HG03175 (cell line): ENCODE measurements at regions not wholly inside any gene's neighbourhood (a gene's known extent, or its start where the extent isn't known, plus 50 kb on each side); places are given as distances from the start of the nearest gene placed in this dataset.

Source experiments
- ATAC-seq: cut with Tn5 transposase; IDR thresholded peaks from one replicate; pipeline ENCODE4 v1.9.1; 2021; ENCODE audit warnings: mild to moderate bottlenecking, moderate library complexity; ENCODE audit not compliant: unreplicated experiment

DNA sequence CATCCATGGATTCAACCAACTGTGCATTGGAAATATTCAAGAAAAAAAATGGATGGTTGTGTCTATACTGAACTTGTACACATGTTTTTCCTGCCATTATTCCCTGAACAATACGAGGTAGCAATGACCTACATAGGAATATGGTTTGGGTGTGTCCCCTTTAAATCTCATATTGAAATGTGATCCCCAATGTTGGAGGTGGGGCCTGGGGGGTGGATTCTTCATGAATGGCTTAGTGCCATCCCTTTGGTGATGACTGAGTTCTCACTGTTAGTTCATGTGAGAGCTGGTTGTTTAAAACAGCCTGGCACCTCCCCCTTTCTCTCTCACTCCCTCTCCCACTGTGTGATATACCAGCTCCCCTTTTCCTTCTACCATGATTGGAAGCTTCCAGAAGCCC lies 139.8 kb upstream of the BACH2 start:
- ATAC-seq, result no peak

DNA sequence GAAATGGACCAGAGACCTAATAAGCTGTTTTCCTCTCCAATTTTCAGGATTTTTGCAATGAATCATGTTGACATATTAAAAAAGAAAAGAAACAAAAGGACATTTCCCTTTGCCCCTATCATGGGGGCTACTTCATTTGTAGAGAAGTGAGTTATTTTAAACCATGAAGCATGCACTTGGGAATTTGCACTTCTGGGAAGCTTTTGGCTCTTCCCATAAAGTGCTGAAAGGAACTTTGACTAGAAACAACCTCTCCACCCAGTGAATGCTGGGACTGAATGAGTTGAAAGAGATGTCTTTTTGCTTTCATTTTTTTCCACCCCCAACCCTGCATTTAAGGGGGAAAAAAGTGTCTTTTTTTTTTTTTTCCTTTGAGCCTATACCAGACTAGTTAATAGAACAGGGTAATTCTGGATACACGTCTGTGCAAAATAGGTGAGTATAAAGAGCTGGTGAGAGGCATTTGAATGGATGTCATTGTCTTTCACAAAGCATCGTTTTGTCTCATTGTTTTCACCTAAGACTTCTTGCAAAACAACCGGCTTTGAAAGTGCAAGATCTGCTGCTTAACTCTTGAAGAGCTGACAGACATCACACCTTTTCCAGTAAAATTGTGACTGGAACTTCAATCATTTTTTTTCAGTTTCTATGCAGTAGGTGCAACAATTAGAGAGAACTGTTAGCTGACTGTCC lies 138.7 kb upstream of the BACH2 start:
- no peak for ATAC-seq

DNA sequence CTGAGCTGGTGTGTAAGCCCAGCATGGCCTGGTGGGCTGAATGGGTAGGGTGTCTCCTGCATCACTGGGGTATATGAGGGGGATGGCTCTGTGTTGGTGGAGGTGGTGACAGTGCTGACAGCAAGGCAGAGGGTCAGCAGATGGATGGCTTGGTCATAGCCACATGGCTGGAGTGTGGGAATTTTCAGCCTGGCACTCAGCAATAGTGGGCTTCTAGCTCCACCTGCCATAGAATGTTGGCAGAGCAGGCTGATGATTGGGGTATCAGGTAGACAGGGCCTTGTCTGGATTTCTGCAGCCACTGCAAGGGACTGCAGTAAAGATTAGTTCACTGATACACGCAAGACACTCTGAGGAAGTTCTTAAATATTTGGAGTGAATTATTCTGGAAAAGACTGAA lies 137.5 kb upstream of the BACH2 start:
- no peak for ATAC-seq

DNA sequence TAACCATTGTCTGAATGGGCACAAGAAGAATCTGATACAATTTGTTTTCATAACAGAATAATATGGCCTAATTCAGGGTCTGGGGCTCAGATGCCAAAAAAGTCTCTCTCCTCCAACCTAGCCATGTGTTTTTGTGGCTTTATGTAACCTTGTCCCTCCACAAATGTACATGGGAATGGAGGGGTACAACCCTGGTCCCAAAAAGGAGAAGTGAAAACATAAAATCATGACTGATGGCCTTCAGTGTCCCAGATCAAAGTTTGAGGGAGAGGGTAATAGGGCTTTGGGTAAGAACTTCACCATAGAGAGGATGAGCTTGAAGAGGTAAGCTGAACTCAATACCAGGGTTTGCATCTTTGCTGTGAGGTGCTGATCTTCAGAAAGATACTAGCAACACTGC lies 136.3 kb upstream of the BACH2 start:
- no peak for ATAC-seq

DNA sequence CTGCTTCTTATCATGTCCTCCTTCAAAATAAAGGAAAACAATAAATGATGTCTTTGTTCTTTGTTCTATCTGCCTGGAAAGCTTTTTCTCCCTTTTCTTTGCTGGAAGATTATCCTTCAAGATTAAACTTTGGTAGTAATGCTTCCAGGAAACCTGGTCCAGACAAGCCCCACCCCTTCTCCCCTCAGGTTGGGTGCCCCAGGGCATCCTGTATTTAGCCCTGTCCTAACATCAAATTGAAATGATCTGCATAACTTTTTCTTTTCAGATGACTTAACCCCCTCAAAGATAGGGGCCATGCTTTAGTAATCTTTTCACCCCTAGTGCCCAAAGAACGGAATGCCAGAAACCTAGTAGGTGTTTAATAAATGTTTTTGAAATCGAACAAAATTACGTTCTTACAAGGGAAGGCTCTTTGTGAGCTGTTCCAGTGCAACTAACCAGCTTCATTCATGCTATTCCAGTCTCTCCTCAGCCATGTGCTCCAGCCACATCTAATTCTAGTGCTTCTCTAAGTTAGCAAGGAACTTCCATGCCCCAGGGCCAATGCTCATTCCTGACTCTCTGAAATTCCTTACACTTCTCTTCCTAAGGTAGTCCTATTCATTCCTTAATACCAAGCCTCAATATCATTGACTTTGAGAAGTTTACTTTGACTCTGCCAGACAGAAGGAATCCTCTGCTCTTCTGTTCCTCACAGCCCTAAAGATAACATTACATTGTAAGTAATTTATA lies 135.6 kb upstream of the BACH2 start:
- ATAC-seq, result no peak

DNA sequence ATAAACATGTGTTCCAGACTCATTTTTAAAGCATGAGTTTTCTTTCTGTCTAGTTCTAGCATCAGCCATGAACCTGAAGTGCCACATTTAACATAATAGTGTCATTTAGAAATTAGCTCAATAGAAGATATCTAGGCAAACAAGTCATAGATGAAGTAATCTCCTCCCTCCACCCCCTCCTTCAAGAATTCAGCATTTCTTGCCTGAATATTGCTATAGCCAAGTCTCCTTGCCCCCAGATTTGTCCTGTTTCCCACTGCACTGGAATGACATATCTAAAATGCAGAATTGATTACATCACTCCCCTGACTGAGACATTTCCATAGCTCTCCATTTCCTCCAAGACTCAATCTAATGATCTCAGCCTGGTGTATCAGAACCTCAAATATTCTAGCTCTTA lies 134.9 kb upstream of the BACH2 start:
- ATAC-seq, result no peak

DNA sequence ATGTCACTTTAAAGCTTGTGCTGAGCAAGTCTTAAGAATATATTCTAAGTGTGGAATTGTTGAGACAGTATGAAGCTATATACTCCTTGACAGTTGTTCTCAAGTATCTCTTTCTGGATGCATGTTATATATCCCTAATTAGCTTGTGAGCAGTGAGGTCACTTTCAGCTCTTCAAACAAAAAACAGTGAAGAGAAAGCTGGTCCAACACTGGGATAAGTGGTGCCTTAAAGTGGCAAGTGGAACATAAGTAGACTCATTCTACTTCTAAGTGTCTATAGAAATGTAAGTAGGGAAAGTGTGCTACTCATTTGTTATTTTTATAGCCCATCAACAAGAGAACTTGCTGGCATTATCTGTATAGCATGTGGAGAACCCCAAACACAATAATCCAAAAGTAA lies 133.1 kb upstream of the BACH2 start:
- ATAC-seq, result no peak

DNA sequence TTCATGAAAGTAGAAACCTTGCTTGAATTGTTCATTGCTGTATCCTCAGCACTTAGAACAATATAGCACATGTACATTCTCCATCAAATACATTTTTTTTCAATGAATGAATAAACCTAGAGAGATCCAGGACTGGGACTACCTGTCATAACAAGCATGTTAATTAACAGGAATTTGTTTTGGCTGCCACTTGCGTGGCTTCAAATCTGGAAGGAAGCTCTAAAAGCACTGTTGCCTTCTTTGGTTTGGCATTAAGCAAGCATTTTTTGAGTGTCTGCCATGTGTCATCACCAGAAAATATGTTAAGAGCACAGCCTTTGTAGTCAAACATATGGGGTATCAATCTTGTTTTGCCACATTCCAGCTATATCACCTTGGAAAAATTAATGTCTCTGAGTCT lies 131.9 kb upstream of the BACH2 start:
- ATAC-seq, result no peak

DNA sequence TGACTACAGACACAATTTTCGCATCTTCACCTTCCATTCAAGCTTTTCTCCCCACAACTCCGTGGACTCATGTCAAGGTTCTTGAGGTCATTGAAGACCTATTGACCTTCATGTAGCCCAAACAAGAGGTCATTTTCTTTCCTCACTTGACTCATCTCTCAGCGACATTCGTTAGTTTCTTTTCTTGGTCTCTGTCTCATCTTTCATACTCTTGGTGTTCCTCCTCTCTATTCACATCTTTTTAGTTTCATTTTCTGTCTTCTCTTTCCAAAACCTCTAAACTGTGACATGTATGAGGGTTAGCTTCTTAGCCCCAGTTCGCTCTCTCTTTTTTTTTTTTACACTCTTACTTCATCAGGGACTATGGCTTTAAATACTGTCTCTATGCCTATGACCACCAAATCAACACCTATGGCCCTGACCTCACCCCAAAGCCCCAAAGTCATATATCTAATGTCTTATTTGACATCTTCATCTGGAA lies 128.6 kb upstream of the BACH2 start:
- peak; percentile 96 for ATAC-seq

DNA sequence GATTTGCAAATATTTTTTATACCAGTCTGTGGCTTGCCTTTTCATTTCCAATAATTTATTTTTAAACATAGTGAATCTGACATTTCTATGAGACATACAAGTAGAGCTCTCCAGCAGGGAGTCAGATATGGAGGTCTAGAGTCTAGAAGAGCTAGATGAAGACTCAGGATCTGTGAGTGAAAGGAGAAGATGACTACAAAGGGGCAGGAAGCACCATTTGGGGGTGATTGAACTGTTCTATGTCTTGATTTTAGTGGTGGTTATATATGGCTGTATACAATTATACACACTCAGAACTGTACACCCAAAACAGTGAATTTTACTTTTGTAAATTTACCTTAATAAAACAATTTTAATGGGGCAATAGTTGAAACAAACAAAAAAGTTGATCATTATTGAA lies 127.9 kb upstream of the BACH2 start:
- no peak for ATAC-seq

DNA sequence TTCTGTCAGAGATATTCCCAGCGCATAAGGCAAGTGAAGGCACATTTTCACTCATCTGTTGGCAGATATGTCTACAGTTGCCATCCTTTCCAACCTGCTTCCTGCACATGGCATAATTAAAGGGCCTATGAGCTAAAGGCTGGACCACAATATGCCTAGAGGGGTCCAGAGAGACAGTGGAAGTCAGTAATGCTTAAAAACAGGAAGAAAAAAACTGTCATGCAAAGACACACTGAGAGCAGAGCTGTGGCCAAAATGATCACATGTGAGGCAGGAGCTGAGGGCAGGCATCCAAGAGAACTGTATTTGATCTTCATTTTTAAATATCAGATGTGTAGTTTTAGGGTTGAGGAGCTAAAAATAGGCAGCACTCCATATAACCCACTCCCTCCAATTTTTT lies 125.0 kb upstream of the BACH2 start:
- ATAC-seq, result no peak

DNA sequence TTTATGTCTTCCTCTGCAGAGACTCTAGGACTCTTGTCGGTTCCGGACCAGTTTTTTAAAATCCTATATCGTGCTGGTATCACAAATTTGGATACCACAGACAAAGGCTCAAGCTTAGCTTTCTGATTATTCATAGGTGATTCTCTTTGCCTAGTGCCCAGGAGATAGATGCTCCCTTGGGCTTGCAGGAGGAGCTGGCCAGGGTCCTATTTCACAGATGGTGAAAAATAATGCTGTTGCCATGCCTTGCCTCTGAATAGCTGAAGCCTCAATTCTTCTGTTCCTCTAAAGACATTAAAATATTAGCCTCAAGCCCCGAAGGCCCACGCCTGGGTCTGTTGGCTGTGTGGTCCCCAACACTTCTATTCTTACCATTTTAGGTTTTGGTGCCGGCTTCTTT lies 123.9 kb upstream of the BACH2 start:
- no peak for ATAC-seq

DNA sequence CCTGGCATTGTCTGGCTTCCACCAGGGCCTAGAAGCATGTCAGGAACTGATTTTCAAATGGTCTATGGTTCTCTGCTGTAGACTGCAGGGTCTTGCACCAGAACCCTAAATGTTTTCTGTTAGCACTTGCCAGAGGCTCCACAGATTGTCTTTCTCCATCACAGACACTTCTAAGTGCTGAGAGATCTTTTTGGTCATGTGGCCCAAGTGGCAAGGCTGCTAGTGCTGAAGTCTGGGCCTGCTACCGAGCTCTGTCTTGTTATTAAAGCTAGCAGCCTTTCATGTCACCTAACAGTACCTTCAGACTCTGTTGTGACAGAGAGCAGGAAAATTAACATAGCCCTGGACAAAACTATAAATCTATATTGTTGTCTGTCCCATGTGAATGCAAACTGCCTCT lies 120.7 kb upstream of the BACH2 start:
- ATAC-seq, result no peak

DNA sequence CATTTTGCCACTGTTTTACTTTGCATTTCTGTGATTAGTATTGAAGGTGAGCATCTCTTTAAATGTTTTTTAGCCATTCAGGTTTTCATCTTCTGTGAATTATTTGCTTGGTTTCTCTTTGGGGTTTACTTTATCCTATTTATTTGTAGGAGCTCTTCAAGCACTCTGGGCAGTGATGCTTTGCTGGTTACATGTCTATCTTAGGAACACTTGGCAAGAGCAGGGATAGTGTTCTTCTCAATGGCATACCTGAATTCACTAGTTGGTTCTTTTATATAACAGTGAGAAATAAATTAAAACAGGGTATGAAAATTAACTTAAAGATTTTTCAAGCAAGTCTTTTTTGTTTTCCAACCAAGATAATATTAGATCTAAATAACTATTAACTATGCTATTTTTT lies 119.7 kb upstream of the BACH2 start:
- ATAC-seq, result no peak

DNA sequence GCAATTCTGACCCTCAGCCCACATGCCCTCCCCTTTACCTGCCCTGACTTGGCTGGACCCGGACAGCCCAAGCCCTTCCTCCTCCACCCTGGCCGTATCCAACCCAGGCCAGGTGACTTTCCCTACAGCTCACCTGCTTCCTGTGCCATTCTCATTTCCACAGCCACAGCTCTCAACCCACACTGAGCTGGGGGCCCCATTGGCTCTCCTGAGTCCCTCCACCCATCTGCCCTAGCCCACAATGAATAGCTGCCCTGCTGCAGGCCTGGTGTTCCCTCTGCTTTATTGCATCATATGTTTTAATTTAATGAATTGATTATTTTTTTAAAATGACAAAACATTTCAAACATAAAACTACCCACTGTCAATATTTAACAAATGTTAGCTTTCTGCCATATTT lies 118.5 kb upstream of the BACH2 start:
- ATAC-seq, result no peak

DNA sequence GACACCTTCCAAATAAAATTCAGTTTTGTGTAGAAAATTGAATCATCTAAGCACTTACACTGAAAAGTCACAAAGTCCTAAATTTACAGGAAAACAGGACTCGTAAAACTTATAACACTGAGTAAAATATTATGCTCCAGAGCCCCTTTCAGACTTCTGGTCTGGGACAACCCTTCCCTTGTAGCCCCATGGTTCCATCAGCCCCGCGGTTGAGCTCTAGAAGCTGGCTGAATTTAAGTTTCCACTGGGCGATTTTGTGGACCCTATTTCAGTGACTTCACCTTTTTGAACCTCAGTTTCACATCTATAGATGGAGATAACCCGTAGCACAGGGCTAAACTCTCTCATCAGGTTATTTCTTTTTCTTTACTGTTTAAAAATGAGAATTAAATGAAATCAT lies 117.7 kb upstream of the BACH2 start:
- ATAC-seq, result no peak

DNA sequence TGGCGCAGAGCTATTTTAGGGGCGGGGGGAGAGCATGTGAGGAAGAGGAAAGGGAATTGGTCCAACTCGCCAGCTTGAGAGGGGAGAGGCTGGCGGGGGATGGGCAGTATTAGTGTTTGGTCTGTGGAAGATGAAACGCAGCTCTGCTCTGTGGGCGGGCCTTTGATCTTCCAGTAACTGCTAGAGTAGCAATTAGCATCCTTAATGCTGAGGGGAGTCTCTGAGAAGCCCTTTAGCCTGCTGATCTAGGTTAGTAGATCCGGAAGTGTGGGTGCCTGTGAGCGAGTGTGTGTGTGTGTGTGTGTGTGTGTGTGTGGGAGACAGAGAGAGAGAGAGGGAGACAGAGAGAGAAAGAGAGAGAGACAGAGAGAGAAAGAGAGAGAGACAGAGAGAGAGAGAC lies 117.2 kb upstream of the BACH2 start:
- no peak for ATAC-seq

DNA sequence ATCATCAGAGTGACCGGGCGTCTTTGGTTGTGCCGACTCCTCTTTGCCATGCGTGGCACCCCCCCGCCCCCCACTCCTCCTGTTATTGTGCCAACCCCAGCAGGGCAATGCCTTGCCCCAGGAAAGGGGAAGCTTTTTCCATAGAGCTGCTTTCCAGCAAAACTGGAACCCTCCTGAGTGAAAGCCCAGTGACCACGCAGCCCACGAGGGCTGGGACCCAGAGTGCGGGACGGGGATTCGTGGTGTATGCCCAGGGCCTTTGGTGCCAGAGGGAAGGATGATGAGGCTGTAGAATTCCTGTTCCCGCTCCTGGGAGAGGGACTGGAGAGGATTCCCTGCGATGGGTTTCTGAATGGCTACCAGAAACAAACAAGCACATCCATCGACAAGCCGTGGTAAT lies 116.8 kb upstream of the BACH2 start:
- no peak for ATAC-seq

DNA sequence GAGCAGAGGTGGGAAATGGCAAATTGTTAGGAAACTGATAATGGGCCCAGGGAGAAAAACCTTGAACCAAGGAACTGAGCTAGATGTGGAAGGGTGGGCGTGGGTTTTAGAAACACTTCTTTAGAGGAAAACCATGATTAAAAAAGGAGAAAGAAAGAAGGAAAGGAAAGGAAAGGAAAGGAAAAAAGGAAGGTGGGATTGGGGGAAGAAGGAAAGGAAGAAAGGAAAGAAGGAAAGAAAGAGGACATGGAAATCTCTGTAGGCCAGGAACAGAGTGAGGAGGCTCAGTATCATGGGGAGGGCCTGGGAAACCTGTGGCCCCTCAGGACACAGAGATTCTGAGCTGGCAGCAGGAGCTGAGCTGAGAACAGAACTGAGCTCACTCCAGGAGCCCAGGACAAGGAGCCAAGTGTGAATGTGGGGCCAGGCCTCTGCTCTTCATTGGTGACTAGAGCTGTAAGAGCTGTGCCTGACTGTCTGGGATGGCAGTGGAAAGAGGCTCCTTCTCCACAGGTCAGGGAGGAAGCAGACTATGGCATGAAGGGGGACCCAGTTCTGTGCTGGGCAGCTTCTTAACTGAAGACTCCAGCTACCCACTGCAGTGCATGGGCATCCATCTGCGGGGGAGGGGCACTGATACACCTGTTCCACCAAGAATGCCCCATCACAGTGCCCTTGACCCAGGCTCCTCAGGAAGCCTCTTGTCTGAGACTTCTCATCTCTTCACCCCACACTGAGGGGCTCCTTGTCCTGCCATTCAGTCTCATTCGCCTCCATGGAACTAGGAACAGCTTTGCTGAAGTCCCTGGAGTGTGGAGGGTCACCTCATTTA lies 116.1 kb upstream of the BACH2 start:
- no peak for ATAC-seq

DNA sequence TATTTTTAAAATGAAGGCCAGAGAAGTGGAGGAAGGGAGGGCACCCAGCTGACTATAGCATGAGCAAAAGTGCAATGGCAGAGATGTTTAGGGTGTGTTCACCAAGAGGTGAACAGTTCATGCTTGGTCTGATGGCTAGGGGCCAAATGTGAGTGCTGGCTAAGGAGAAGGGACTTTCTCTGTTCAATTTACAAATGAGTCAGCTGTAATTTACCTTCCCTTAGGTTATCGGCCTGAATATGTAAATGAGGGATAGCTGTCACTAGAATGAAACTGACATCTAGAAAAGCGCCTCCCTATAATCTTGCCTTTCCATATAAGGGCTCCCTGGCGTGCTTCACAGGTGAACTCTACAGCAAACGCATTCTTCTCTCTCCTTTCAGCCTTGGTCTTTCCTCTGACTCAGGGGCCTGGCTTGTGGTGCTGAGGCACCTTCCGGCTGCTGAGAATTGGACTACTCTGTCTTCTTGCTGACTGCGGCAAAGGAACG lies 114.7 kb upstream of the BACH2 start:
- ATAC-seq, result peak; percentile 90

DNA sequence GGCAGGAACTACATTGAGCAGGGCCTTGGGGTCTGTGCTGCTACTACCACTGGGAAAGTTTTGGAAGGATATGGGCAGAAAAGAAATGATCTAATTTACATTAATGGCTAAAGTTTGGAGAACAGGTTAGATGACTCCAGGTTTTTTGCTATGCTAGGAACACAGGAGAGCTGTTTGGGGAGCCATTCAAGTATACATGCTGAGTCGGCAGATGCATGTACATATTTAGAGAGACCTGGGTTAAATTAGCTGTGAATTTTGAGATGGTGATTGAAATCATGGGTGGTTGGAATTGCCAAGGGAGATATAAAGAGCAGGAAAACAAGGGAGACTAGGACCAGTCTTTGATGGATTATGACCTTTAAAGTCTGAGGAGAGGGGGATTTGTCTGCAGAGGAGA lies 113.1 kb upstream of the BACH2 start:
- ATAC-seq, result no peak

DNA sequence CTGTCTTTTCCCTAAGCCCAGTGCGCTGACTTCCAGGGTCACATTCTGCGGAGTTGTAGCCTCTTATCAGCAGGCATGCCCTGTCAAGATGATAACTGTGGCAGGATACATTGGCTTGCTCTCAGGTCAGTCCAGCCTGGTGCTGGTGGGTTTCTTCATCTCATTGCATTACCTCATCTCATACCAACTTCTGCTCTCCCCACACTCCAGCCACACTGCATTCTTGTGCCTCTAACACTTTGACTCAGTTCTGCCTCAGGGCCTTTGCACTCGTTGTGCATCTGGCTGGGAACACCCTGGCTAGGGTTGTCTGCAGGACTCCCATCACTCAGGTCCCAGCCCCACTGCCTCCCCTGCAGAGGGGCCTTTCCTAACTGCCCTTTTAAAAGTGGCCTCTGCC lies 110.3 kb upstream of the BACH2 start:
- no peak for ATAC-seq
